Femur (tissue), 1 donor: ENCODE measurements at regions not wholly inside any gene's neighbourhood (a gene's known extent, or its start where the extent isn't known, plus 50 kb on each side); places are given as distances from the start of the nearest gene placed in this dataset.
A peak's percentile ranks its signal among the peaks of the same experiment; 100 is the strongest.

Source experiments
- DNase-seq: peaks from one replicate; pipeline ENCODE4 v3.0.0-alpha.2; 2017

DNA sequence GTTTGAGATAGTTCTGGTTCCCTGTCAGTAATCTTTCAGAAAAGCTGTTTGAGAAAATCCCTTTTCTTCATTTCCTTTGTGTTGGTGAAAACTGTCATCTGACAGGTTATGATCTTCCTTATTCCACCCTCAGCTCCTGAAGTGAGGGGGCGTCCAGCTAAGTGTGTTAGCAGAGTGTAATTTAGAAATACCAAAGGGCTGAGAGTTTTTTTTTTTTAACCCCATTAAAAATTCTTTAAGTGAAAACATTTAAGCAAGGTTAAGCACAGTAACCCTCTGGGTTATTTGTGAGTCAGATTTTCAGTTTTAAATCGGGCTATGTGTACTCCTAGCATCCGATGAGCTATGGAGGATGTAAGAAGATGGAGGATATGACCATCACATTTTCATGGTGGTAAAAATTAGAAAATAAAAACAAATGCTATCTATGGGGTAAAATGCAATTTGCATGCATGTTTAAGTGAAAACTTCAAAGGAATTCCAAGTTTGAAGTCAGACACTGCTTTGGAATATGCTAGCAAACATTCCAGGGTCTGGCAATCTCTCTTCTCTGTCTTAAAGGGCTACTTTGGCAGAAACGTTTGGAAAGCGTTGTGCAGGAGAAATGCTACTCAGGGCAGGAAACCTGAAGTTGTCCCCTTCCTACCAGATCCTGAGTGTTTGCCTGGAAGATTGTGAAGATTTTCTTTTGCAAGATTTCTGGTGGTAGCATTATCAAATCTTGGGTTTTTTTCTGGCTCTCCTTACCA lies 197.0 kb upstream of the PRICKLE1 start:
- DNase-seq: no peak

DNA sequence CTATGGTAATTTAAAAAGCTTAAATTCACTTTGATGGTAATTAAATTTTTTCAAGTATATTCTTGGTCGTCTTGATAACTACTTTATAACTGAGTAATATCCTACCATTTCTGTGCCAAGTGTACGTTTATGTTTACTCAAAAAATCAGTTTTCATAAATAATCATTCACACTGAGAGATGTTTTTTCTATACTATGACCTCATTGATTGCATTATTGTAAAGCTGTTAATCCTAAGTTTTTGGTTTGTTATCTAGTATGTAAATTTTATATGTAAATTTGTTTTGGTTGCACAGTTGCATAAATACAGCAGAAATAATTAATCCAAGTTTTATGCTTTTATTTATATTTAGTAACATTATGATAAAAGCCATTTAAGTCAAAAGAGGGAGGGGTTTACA lies 196.4 kb upstream of the PRICKLE1 start:
- DNase-seq: no peak

DNA sequence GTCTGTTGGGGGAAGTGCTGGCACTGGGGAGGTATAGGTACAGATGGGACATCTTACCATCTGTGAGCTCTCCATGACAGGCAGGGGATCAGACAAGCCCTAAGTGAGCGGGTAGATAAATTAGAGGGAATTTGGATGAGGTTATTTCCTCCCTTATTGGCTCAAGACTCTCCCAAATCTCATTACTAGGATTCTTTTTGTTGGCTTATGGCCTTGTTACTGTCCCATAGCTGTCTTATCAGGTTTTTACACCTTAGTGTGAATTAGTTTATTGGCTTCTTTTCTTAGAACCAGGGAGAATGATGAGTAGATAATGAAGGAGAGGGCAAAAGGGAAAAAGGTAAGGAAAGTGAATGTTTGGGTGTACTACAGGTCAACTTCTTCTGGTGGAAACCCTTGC lies 191.1 kb upstream of the PRICKLE1 start:
- no peak for DNase-seq

- no peak for DNase-seq
These were observed 189.8 kb upstream of the PRICKLE1 start for GRCh38 chr12:42779186-42779859.

DNA sequence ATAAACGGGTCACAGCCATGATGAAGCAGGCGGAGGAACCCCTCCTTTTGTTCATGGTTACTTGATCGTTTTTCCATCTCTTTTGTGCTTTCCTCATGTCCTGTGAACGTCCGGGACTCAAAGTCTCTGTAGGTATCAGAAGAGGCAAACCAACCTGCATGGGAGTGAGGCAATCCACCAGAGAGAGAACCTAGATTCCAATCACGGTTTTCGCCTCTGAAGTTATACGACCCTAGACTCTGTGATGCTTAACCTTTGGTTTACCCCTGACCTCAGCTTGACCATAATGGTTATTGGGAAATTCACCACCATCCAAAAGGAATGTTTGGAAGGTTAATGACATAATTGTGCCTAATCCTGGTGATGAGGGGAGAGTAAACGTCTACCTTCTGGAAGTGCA lies 186.8 kb upstream of the PRICKLE1 start:
- DNase-seq: no peak

DNA sequence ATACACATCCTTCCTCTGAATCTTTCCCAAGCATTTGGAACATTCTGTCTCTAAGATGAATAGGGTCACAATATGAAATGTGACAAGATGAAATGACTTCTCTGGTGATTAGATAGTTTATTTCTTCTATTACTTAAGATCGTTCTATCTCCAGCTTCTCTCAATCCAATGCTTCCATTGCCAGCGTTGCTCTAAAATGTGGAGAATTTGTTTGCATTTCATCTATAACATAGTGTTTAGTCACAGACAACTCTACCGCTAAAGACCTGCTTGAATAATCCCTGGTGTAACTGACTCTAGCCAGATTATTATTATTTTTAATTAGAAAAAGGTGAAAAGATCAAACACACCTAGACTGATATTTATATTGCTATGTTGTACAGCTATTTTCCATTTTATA lies 184.7 kb upstream of the PRICKLE1 start:
- no peak for DNase-seq

- no peak for DNase-seq
These were observed 180.7 kb upstream of the PRICKLE1 start for GRCh38 chr12:42770261-42770660.

GRCh38 chr12:42769455-42769854 lies 179.9 kb upstream of the PRICKLE1 start:
- DNase-seq: no peak

DNA sequence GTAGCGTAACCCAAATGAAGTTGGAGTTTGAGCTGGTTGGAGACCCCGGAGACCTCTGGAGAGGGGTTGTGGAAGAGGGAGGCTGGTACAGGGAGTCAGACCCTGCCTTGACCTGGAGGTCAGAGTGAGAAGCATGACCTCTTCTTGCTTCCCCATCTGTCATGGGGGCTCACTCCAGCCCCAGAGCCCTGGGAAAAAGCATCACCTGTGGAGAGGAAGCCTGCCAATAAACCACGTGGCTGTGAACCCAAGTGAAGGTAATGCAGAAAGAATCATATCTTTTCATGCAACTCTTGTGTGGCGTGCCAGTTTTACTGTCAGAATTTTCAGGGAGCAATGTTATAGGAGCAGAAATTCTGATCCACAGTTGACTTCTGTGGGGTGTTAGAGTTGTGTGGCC lies 178.5 kb upstream of the PRICKLE1 start:
- DNase-seq: no peak

DNA sequence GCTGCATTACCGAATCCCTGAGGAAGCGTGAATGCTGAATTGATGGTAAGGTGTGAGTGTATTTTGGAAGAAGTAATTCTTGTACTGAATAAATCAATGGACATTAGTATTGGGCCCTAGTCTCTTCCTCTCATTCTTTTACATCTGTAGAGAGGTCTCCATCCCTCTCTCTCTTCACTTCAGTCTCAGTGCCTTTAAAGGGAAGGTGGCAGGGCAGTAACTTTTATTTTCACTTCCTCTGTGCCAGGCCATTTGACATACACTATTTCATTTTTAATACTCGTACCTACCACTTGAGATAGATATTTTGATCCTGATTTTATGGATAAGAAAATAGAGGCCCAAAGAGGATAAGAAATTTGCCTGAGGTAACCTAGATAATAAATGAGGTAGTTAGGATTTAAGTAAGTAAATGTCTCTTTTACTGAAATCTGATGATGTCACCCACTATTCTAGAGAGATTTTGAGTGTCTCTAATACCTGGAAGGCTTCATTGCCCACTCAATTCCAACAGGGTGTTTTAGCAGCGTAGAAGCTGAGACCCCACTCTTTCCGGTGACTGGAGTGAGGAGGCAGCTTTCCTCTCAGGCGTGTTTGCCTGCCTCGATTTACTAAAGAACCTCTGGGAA lies 177.9 kb upstream of the PRICKLE1 start:
- no peak for DNase-seq

GRCh38 chr12:42766754-42767153 lies 177.2 kb upstream of the PRICKLE1 start:
- no peak for DNase-seq

GRCh38 chr12:42766026-42766425 lies 176.5 kb upstream of the PRICKLE1 start:
- no peak for DNase-seq

- DNase-seq: no peak
These were observed 174.1 kb upstream of the PRICKLE1 start for GRCh38 chr12:42763682-42764081.

DNA sequence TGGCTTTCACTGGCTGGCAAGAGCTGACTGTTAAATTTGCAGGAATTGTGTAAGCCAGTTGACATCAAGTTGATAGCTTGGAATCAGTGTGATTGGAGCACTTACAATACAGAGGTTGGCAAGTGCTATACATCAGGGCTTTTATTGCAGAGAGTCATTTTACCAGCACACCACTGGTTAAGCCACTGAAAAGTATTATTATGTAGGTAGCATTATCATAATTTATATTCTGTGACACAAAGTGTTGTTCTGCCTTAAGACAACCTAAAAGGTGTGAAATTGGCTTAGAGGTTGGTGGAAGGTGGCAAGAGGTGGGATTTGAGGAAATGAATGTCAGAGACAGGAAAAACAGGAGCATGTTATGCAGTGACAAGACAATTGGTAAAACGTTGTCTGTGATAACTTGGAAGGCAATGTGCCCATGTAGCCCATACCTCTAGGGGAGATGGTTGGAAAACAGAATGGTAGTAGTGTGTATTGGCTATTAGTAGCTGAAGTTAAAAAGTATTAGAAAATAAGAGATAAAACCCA lies 172.9 kb upstream of the PRICKLE1 start:
- no peak for DNase-seq

- no peak for DNase-seq
These were observed 172.2 kb upstream of the PRICKLE1 start for GRCh38 chr12:42761601-42762350.

GRCh38 chr12:42761086-42761485 lies 171.5 kb upstream of the PRICKLE1 start:
- DNase-seq: no peak

DNA sequence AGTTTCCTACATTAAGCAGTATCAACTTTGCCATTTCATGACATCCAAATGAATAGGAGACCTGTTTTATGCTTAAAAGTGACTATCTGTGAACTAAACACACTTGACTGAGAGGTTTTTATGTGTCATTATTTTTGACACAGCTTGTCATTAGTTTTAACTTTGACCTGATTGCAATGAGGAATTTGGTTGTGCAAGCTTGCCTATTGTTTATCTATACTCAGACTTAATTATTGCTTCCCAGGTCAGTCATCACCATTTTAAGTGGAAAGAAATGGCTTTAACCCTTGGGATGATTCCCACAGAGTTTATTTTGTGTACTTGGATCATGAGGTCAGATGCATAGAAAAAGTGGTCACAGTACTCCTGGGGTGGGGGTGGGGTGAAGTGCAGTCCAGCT lies 171.0 kb upstream of the PRICKLE1 start:
- no peak for DNase-seq

GRCh38 chr12:42759622-42760273 lies 170.2 kb upstream of the PRICKLE1 start:
- peak; percentile 81 for DNase-seq

- DNase-seq: no peak
These were observed 169.3 kb upstream of the PRICKLE1 start for GRCh38 chr12:42758806-42759205.

- DNase-seq: no peak
These were observed 168.1 kb upstream of the PRICKLE1 start for GRCh38 chr12:42757624-42758119.

- DNase-seq: no peak
These were observed 167.5 kb upstream of the PRICKLE1 start for GRCh38 chr12:42756841-42757623.

DNA sequence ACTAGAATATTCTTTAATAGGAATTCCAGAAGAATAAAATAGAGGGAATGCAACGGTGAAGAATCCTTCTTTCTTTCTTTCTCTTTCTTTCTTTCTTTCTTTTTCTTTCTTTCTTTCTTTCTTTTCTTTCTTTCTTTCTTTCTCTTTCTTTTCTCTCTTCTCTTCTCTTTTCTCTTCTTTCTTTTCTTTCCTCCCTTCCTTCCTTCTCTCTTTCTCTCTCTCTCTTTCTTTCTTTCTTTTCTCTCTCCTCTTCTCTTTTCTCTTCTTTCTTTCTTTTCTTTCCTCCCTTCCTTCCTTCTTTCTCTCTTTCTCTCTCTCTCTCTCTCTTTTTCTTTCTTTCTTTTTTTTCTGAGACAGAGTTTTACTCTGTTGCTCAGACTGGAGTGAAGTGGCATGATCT lies 160.8 kb upstream of the PRICKLE1 start:
- DNase-seq: no peak
